GM12878 (cell line): ENCODE measurements at regions not wholly inside any gene's neighbourhood (a gene's known extent, or its start where the extent isn't known, plus 50 kb on each side); places are given as distances from the start of the nearest gene placed in this dataset.
"Not testable (repeated sequence)": the region's sequence is repeated elsewhere in the genome, so short reads cannot be mapped to it uniquely, and the experiment has no call there.

Experiments used
- ATAC-seq: fragments of 200-7000 bp; cut with Tn5 transposase; 3 replicates; pipeline ENCODE4 v1.9.1; 2020; ENCODE audit warnings: mild to moderate bottlenecking, moderate library complexity
- BruUV-seq: library from RNA; stranded (reverse); fragments of 400-500 nt; replicated peaks from 2 replicates; lab custom pipeline; 2021; lab: Mats Ljungman, UMichigan
- CTCF ChIA-PET: fragments of 300-600 bp; sonication (Branson Sonifier 250); formaldehyde crosslinking; extraction: SDS; loops from one replicate; lab custom pipeline; 2021; ENCODE audit warnings: inconsistent platforms; lab: Yijun Ruan, JAX
- POLR2A ChIA-PET: fragments of 350-600 bp; formaldehyde crosslinking; extraction: SDS; loops from one replicate; lab custom pipeline; 2021; ENCODE audit warnings: inconsistent platforms; lab: Charles Lee
- RAD21 ChIA-PET: fragments of 300-600 bp; sonication (Branson Sonifier 250); formaldehyde crosslinking; loops from one replicate; lab custom pipeline; 2023; ENCODE audit warnings: antibody characterized with exemption; ENCODE audit not compliant: unreplicated experiment; lab: Charles Lee
- SMC1A ChIA-PET: fragments of 300-600 bp; sonication (Branson Sonifier 250); formaldehyde crosslinking; loops from one replicate; lab custom pipeline; 2023; ENCODE audit not compliant: unreplicated experiment, uncharacterized antibody; lab: Charles Lee
- DNase-seq: peaks from one replicate; pipeline ENCODE4 v3.0.0-alpha.2; 2011; ENCODE audit warnings: low read depth, low spot score
- FAIRE-seq: peaks from 3 replicates; lab custom pipeline; 2011; peaks lifted over from hg19 to GRCh38; lab: Jason Lieb, UNC
- H2AFZ ChIP-seq: 2 replicates; pipeline ENCODE4 v1.6.0; 2011; ENCODE audit warnings: low read depth, low read length, control low read depth; ENCODE audit not compliant: control insufficient read depth
- H3K27ac ChIP-seq: 2 replicates; pipeline ENCODE4 v1.5.1; 2011; ENCODE audit warnings: control low read depth; ENCODE audit not compliant: control insufficient read depth, insufficient read depth
- H3K27me3 ChIP-seq, 2 experiments: replicated peaks in 1 of 2; 2 replicates each; pipeline versions ENCODE4 v1.6.0 to v1.6.1; 2011; ENCODE audit warnings: low read length in 1 of 2; ENCODE audit not compliant: control insufficient read depth in 2 of 2, insufficient read depth in 2 of 2
- H3K36me3 ChIP-seq, 2 experiments: 2 replicates each; pipeline ENCODE4 v1.5.1; 2011; ENCODE audit warnings: low read length in 1 of 2; ENCODE audit not compliant: control insufficient read depth in 2 of 2, insufficient read depth in 2 of 2
- H3K4me1 ChIP-seq: 2 replicates; pipeline ENCODE4 v1.6.1; 2011; ENCODE audit warnings: mild to moderate bottlenecking, low read length, moderate library complexity, mixed read lengths; ENCODE audit not compliant: control insufficient read depth, insufficient read depth
- H3K4me2 ChIP-seq: 2 replicates; pipeline ENCODE4 v1.6.0; 2011; ENCODE audit warnings: control low read depth; ENCODE audit not compliant: control insufficient read depth, insufficient read depth
- H3K4me3 ChIP-seq: fragments of 200-600 bp; sonication (generic); 2 replicates; pipeline ENCODE4 v1.5.1; 2016
- H3K79me2 ChIP-seq: 2 replicates; pipeline ENCODE4 v1.6.0; 2011; ENCODE audit warnings: low read length; ENCODE audit not compliant: control insufficient read depth, insufficient read depth
- H3K9ac ChIP-seq: 2 replicates; pipeline ENCODE4 v1.8.0; 2011; ENCODE audit warnings: low read length, control low read depth, mixed read lengths; ENCODE audit not compliant: control insufficient read depth, insufficient read depth
- H3K9me3 ChIP-seq: replicated peaks from 3 replicates; pipeline ENCODE4 v1.5.1; 2011; ENCODE audit warnings: mild to moderate bottlenecking, low read length; ENCODE audit not compliant: control insufficient read depth, insufficient read depth
- H4K20me1 ChIP-seq: 2 replicates; pipeline ENCODE4 v1.6.0; 2011; ENCODE audit not compliant: control insufficient read depth, insufficient read depth
- NFIC ChIP-seq: IDR thresholded peaks from 2 replicates; pipeline ENCODE4 v1.6.1; 2012; ENCODE audit warnings: low read depth, mild to moderate bottlenecking, inconsistent platforms, low read length, moderate library complexity
- PBX3 ChIP-seq: IDR thresholded peaks from 2 replicates; pipeline ENCODE4 v1.6.1; 2011; ENCODE audit warnings: mild to moderate bottlenecking, low read depth, low read length, moderate library complexity; ENCODE audit not compliant: insufficient replicate concordance
- RELB ChIP-seq: fragments of 450-650 bp; IDR thresholded peaks from 2 replicates; pipeline ENCODE4 v1.6.1; 2017; ENCODE audit warnings: low read depth, mild to moderate bottlenecking, moderate library complexity
- ZBED1 ChIP-seq: IDR thresholded peaks from 2 replicates; pipeline ENCODE4 v1.6.1; 2016; ENCODE audit warnings: borderline replicate concordance
- ZNF207 ChIP-seq: fragments of 450-650 bp; IDR thresholded peaks from 2 replicates; pipeline ENCODE4 v1.6.1; 2014; ENCODE audit warnings: antibody characterized with exemption, mild to moderate bottlenecking, borderline replicate concordance
- WGBS: methylation state at CpG from one replicate; pipeline ENCODE4 v1.1.6; 2016; ENCODE audit warnings: low lambda C conversion rate; ENCODE audit not compliant: insufficient replicate concordance, insufficient coverage; ENCODE audit errors: missing lambda C conversion rate; 5-methylcytosine and 5-hydroxymethylcytosine counted together
- in situ Hi-C: fragments of 300-500 bp; cut with MboI; formaldehyde crosslinking; loops from 9 replicates; pipeline ENCODE4 v1.14.3; 2018; ENCODE audit warnings: mixed read lengths
- intact Hi-C: fragments of 100-400 bp; cut with micrococcal nuclease; formaldehyde crosslinking; loops from one replicate; pipeline ENCODE4 v1.14.2; 2022; ENCODE audit not compliant: unreplicated experiment

GRCh38 chr10:65183236-65183635 lies 1662.0 kb downstream of the REEP3 start (continued):
- TF ChIP-seq NFIC (no peak), ZBED1 (no peak), RELB (no peak), PBX3 (no peak), ZNF207 (no peak)

DNA sequence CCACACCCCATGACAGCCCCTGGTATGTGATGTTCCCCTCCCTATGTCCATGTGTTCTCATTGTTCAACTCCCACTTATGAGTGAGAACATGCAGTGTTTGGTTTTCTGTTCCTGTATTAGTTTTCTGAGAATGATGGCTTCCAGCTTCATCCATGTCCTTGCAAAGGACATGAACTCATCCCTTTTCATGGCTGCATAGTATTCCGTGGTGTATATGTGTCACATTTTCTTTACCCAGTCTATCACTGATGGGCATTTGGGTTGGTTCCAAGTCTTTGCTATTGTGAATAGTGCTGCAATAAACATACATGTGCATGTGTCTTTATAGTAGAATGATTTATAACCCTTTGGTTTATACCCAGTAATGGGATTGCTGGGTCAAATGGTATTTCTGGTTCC lies 1665.5 kb downstream of the REEP3 start:
- intact Hi-C loops, RAD21 ChIA-PET, SMC1A ChIA-PET, H3K9me3 ChIP-seq, ATAC-seq, H3K79me2 ChIP-seq, H3K4me1 ChIP-seq, POLR2A ChIA-PET, DNase-seq, H3K4me3 ChIP-seq, FAIRE-seq, H3K27me3 ChIP-seq, BruUV-seq, H3K27ac ChIP-seq, H3K4me2 ChIP-seq, H4K20me1 ChIP-seq, CTCF ChIA-PET, H2AFZ ChIP-seq, H3K36me3 ChIP-seq, in situ Hi-C loops, H3K9ac ChIP-seq: not testable (repeated sequence)
- WGBS: 0% methylated on average over 1 of the region's 1 CpG
